Endothelial cell of umbilical vein (primary cell): ENCODE measurements at regions not wholly inside any gene's neighbourhood (a gene's known extent, or its start where the extent isn't known, plus 50 kb on each side); places are given as distances from the start of the nearest gene placed in this dataset.

Source experiments
- BruUV-seq: library from RNA; stranded (reverse); fragments of 400-500 nt; replicated peaks from 2 replicates; lab custom pipeline; 2021; lab: Mats Ljungman, UMichigan
- CTCF ChIA-PET: fragments of 300-600, 350-600 bp; sonication (Branson Sonifier 250); formaldehyde crosslinking; loops from one replicate; lab custom pipeline; 2021; ENCODE audit warnings: antibody characterized with exemption, inconsistent platforms; lab: Charles Lee
- POLR2A ChIA-PET: fragments of 300-600, 350-600 bp; sonication (Branson Sonifier 250); formaldehyde crosslinking; loops from one replicate; lab custom pipeline; 2021; ENCODE audit warnings: antibody characterized with exemption, inconsistent platforms; lab: Charles Lee
- DNase-seq: peaks from one replicate; pipeline ENCODE4 v3.0.0-alpha.2; 2011; ENCODE audit warnings: low read depth, low spot score
- FAIRE-seq: peaks from 2 replicates; lab custom pipeline; 2011; peaks lifted over from hg19 to GRCh38; lab: Jason Lieb, UNC
- H2AFZ ChIP-seq: 2 replicates; pipeline ENCODE4 v1.6.0; 2012; ENCODE audit warnings: low read depth, low read length, control low read depth, inconsistent platforms
- H3K27ac ChIP-seq: 2 replicates; pipeline ENCODE4 v1.5.1; 2011; ENCODE audit warnings: low read depth, mild to moderate bottlenecking, control low read depth, low read length, moderate library complexity; ENCODE audit not compliant: insufficient read depth
- H3K27me3 ChIP-seq, 2 experiments: 2 replicates each; pipeline versions ENCODE4 v1.6.0 to v1.6.1; 2011; ENCODE audit warnings: low read length in 2 of 2, mixed read lengths in 1 of 2; ENCODE audit not compliant: control insufficient read depth in 2 of 2, insufficient read depth in 2 of 2
- H3K36me3 ChIP-seq, 2 experiments: 2 replicates in 1 of 2; 3 replicates in 1 of 2; pipeline ENCODE4 v1.5.1; 2011; ENCODE audit warnings: low read length in 2 of 2, mild to moderate bottlenecking in 1 of 2, moderate library complexity in 1 of 2; ENCODE audit not compliant: control insufficient read depth in 2 of 2, insufficient read depth in 2 of 2; ENCODE audit errors: extremely low read depth in 1 of 2
- H3K4me1 ChIP-seq: 3 replicates; pipeline ENCODE4 v1.5.1; 2011; ENCODE audit warnings: mild to moderate bottlenecking, low read length; ENCODE audit not compliant: control insufficient read depth, insufficient read depth; ENCODE audit errors: extremely low read depth
- H3K4me2 ChIP-seq: 2 replicates; pipeline ENCODE4 v1.6.1; 2011; ENCODE audit warnings: low read length, control low read depth, mixed read lengths; ENCODE audit not compliant: insufficient read depth
- H3K4me3 ChIP-seq, 3 experiments: fragments of 200-600 bp in 1 of 3; sonication (generic), shearing (Covaris generic) in 1 of 3; replicated peaks in 1 of 3; 2 replicates each; pipeline ENCODE4 v1.5.1; 2011 to 2016; ENCODE audit warnings: control low read depth in 3 of 3, low read length in 3 of 3, mild to moderate bottlenecking in 2 of 3, inconsistent platforms in 1 of 3, low read depth in 1 of 3, moderate library complexity in 1 of 3; ENCODE audit not compliant: insufficient read depth in 1 of 3
- H3K79me2 ChIP-seq: 2 replicates; pipeline ENCODE4 v1.6.0; 2012; ENCODE audit warnings: low read length, inconsistent platforms; ENCODE audit not compliant: control insufficient read depth, insufficient read depth
- H3K9ac ChIP-seq: replicated peaks from 2 replicates; pipeline ENCODE3; 2011; ENCODE audit warnings: low read length, control low read depth; ENCODE audit not compliant: insufficient read depth; ENCODE audit errors: extremely low read depth
- H3K9me1 ChIP-seq: replicated peaks from 3 replicates; pipeline ENCODE4 v1.6.0; 2011; ENCODE audit warnings: mild to moderate bottlenecking, low read length; ENCODE audit not compliant: control insufficient read depth, insufficient read depth; ENCODE audit errors: extremely low read depth
- H3K9me3 ChIP-seq: replicated peaks from 2 replicates; pipeline ENCODE4 v1.5.1; 2012; ENCODE audit warnings: low read length, inconsistent platforms; ENCODE audit not compliant: control insufficient read depth, insufficient read depth
- H4K20me1 ChIP-seq: replicated peaks from 2 replicates; pipeline ENCODE3; 2011; ENCODE audit warnings: mild to moderate bottlenecking, low read length; ENCODE audit not compliant: control insufficient read depth, insufficient read depth; ENCODE audit errors: extremely low read depth
- EZH2 ChIP-seq: IDR thresholded peaks from 2 replicates; pipeline ENCODE4 v1.6.1; 2012; ENCODE audit warnings: borderline replicate concordance, low read depth, mild to moderate bottlenecking, moderate library complexity, low read length, inconsistent platforms; ENCODE audit not compliant: severe bottlenecking
- FOS ChIP-seq: IDR thresholded peaks from 2 replicates; pipeline ENCODE4 v1.6.1; 2011; ENCODE audit warnings: mild to moderate bottlenecking, low read length, moderate library complexity, borderline replicate concordance; ENCODE audit not compliant: insufficient read depth
- GATA2 ChIP-seq: IDR thresholded peaks from 2 replicates; pipeline ENCODE4 v1.7.0; 2011; ENCODE audit warnings: low read depth, mild to moderate bottlenecking, moderate library complexity, mixed read lengths, low read length; ENCODE audit not compliant: insufficient read length, insufficient read depth
- JUN ChIP-seq: IDR thresholded peaks from 2 replicates; pipeline ENCODE4 v1.6.1; 2011; ENCODE audit warnings: borderline replicate concordance, low read depth; ENCODE audit not compliant: insufficient read length, insufficient read depth
- MYC ChIP-seq: IDR thresholded peaks from one replicate; pipeline ENCODE4 v1.6.1; 2011; ENCODE audit warnings: mild to moderate bottlenecking, low read depth, low read length
- POLR2A ChIP-seq: IDR thresholded peaks from 2 replicates; pipeline ENCODE4 v1.6.1; 2012; ENCODE audit warnings: low read depth, mild to moderate bottlenecking, control low read depth, low read length
- POLR2AphosphoS5 ChIP-seq: IDR thresholded peaks from 2 replicates; pipeline ENCODE4 v1.6.1; 2012; ENCODE audit warnings: low read depth, mild to moderate bottlenecking, control low read depth, low read length, moderate library complexity; ENCODE audit not compliant: insufficient read depth
- dilution Hi-C: fragments of 300-500 bp; cut with MboI; formaldehyde crosslinking; loops from one replicate; pipeline ENCODE4 v1.15.0; 2019; ENCODE audit warnings: low sequenced_read_pairs; ENCODE audit not compliant: extremely low pct_ligation_motif_present
- intact Hi-C: fragments of 100-400 bp; cut with micrococcal nuclease; formaldehyde crosslinking; loops from one replicate; pipeline ENCODE4 v1.10.0; 2022
- TF ChIP-seq, protein P1 (sequence below), 2 donors: IDR thresholded peaks; 1 replicate in 1 of 2; 2 replicates in 1 of 2; pipeline ENCODE4 v1.5.1; 2011; ENCODE audit warnings: low read length in 2 of 2, mild to moderate bottlenecking in 2 of 2, moderate library complexity in 2 of 2, control low read depth in 1 of 2, inconsistent platforms in 1 of 2, low read depth in 1 of 2; ENCODE audit not compliant: insufficient read depth in 1 of 2; ENCODE audit errors: extremely low read depth in 1 of 2
- TF ChIP-seq, protein P2 (sequence below): IDR thresholded peaks from 2 replicates; pipeline ENCODE4 v1.6.1; 2011; ENCODE audit not compliant: insufficient read depth, insufficient read length

DNA sequence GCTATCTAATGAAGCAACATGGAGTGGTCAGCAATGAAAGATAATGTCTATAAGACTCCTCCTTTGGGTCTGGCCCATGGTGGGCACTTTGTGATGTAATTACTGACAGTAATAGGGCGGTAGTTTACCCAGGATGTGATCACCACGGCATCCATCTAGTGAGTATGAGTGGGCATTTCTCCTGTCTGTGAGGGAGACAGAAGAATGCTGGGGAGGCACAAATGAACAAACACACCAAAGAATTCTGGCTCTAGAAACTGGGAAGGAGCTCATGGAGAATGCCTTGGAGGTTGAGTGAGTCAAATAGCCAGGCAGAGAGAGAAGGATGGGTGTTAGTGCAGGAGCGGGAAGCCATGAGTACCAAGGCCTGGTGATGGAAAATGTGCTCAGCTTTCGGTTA is 217.5 kb downstream of the WNT5A start:
- Histone ChIP-seq H4K20me1 (no peaks in the 10 kb centered on the region), H3K9me3 (no peaks in the 10 kb centered on the region), H3K27me3 (no peaks in the 10 kb centered on the region), H3K9me1 (no peaks in the 10 kb centered on the region), H3K36me3 (no peaks in the 10 kb centered on the region), H3K4me2 (no peak overlapping the region), H3K9ac (no peak overlapping the region), H3K27ac (no peak overlapping the region), H3K79me2 (no peaks in the 10 kb centered on the region), H3K4me3 (no peak overlapping the region), H3K4me1 (no peaks in the 10 kb centered on the region), H2AFZ (no peak overlapping the region)
- dilution Hi-C loops (no loop called here), intact Hi-C loops (no loop called here)
- ChIA-PET POLR2A (no interaction called here), CTCF (no interaction called here)
- no TSS peak for BruUV-seq
- TF ChIP-seq POLR2A = no peak
- TF ChIP-seq, protein P1, sequence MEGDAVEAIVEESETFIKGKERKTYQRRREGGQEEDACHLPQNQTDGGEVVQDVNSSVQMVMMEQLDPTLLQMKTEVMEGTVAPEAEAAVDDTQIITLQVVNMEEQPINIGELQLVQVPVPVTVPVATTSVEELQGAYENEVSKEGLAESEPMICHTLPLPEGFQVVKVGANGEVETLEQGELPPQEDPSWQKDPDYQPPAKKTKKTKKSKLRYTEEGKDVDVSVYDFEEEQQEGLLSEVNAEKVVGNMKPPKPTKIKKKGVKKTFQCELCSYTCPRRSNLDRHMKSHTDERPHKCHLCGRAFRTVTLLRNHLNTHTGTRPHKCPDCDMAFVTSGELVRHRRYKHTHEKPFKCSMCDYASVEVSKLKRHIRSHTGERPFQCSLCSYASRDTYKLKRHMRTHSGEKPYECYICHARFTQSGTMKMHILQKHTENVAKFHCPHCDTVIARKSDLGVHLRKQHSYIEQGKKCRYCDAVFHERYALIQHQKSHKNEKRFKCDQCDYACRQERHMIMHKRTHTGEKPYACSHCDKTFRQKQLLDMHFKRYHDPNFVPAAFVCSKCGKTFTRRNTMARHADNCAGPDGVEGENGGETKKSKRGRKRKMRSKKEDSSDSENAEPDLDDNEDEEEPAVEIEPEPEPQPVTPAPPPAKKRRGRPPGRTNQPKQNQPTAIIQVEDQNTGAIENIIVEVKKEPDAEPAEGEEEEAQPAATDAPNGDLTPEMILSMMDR (IDR thresholded peaks at IDR 0.05; ENCODE audit: extremely low read depth in 1 of 2, insufficient read depth in 1 of 2, low read depth in 1 of 2, low read length in 2 of 2) = no peak
- no peak for TF ChIP-seq GATA2
- TF ChIP-seq MYC = no peak
- no peak for TF ChIP-seq JUN
- no peak for TF ChIP-seq EZH2
- FAIRE-seq (no peak), DNase-seq (no peak)

DNA sequence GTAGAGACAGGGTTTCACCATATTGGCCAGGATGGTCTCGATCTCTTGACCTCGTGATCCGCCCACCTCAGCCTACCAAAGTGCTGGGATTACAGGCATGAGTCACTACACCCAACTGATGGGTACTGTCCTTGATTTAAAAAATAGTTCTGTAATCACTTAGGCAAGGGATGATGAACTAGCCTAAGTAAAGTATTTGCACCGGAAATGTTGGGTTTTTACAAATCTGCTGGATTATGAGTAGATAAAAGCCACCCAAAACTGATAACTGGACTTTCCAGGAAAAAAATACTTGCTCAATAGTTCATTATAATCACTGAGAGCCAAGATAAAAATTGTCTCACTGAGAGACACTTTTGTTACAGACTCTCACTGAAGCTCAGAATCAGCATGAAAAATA is 218.0 kb downstream of the WNT5A start:
- H3K79me2 ChIP-seq = no peaks in the 10 kb centered on the region
- FAIRE-seq (no peak), DNase-seq (no peak)
- no peak overlapping the region for H3K9ac ChIP-seq
- no TSS peak for BruUV-seq
- intact Hi-C loops = no loop called here
- H3K9me1 ChIP-seq = no peaks in the 10 kb centered on the region
- H3K4me3 ChIP-seq = no peak overlapping the region
- H4K20me1 ChIP-seq = no peaks in the 10 kb centered on the region
- no peak overlapping the region for H3K27ac ChIP-seq
- no peak overlapping the region for H3K4me2 ChIP-seq
- H3K27me3 ChIP-seq = no peaks in the 10 kb centered on the region
- no peaks in the 10 kb centered on the region for H3K9me3 ChIP-seq
- no peaks in the 10 kb centered on the region for H3K4me1 ChIP-seq
- TF ChIP-seq FOS (no peak), POLR2A (no peak), JUN (no peak), GATA2 (no peak), EZH2 (no peak), MYC (no peak), POLR2AphosphoS5 (no peak)
- TF ChIP-seq, protein P1 (IDR thresholded peaks at IDR 0.05; ENCODE audit: extremely low read depth in 1 of 2, insufficient read depth in 1 of 2, low read depth in 1 of 2, low read length in 2 of 2) = no peak
- TF ChIP-seq, protein P2, sequence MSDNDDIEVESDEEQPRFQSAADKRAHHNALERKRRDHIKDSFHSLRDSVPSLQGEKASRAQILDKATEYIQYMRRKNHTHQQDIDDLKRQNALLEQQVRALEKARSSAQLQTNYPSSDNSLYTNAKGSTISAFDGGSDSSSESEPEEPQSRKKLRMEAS = no peak
- ChIA-PET POLR2A (no interaction called here), CTCF (no interaction called here)
- no peaks in the 10 kb centered on the region for H3K36me3 ChIP-seq
- no peak overlapping the region for H2AFZ ChIP-seq
- dilution Hi-C loops = no loop called here
